A549 (cell line): ENCODE measurements at regions not wholly inside any gene's neighbourhood (a gene's known extent, or its start where the extent isn't known, plus 50 kb on each side); places are given as distances from the start of the nearest gene placed in this dataset.

Experiments
- ATAC-seq, 2 experiments: fragments of 200-7000 bp in 1 of 2; fragments of >200 bp in 1 of 2; cut with Nextera tagmentation in 1 of 2; cut with Tn5 transposase in 1 of 2; 3 replicates each; pipeline versions ENCODE4 v1.8.0 to v1.9.1; 2018 to 2020; ENCODE audit warnings: mild to moderate bottlenecking in 1 of 2, moderate library complexity in 1 of 2
- CTCF ChIA-PET: fragments of 300-600 bp; sonication (Branson Sonifier 250); formaldehyde crosslinking; extraction: SDS; loops from one replicate; lab custom pipeline; 2021; ENCODE audit warnings: antibody characterized with exemption, inconsistent platforms; lab: Yijun Ruan, JAX
- POLR2A ChIA-PET: fragments of 350-600 bp; formaldehyde crosslinking; extraction: SDS; loops from one replicate; lab custom pipeline; 2021; ENCODE audit warnings: antibody characterized with exemption, inconsistent platforms; lab: Yijun Ruan, JAX
- DNase-seq, 2 experiments: peaks; one replicate each; pipeline versions ENCODE4 v3.0.0 to v3.0.0-alpha.2; 2011 to 2016; ENCODE audit warnings: low read depth in 1 of 2, low spot score in 1 of 2
- FAIRE-seq: peaks from 2 replicates; lab custom pipeline; 2011; peaks lifted over from hg19 to GRCh38; lab: Jason Lieb, UNC
- H3K27ac ChIP-seq, 2 experiments: fragments of >200 bp; sonication (Bioruptor Twin); formaldehyde crosslinking; 3 replicates each; pipeline ENCODE4 v1.5.1; 2016 to 2017
- H3K4me1 ChIP-seq: fragments of >200 bp; sonication (Bioruptor Twin); formaldehyde crosslinking; 3 replicates; pipeline ENCODE4 v1.6.1; 2016
- H3K4me2 ChIP-seq: fragments of >200 bp; sonication (Bioruptor Twin); formaldehyde crosslinking; 3 replicates; pipeline ENCODE4 v1.6.1; 2016
- H3K4me3 ChIP-seq: fragments of >200 bp; sonication (Bioruptor Twin); formaldehyde crosslinking; 3 replicates; pipeline ENCODE4 v1.5.1; 2016
- H3K9me3 ChIP-seq: fragments of >200 bp; sonication (Bioruptor Twin); formaldehyde crosslinking; 3 replicates; pipeline ENCODE4 v1.6.1; 2016
- ATOH8 ChIP-seq: fragments of 250-450 bp; sonication (Bioruptor Pico); IDR thresholded peaks from 2 replicates; pipeline ENCODE4 v1.5.0; 2020; ENCODE audit warnings: low read depth, mild to moderate bottlenecking, moderate library complexity
- CBX8 ChIP-seq: fragments of 200-600 bp; sonication (generic); IDR thresholded peaks from 2 replicates; pipeline ENCODE4 v1.6.1; 2016
- CEBPB ChIP-seq, 2 experiments: fragments of >200 bp in 1 of 2; sonication (Bioruptor Twin) in 1 of 2; formaldehyde crosslinking in 1 of 2; IDR thresholded peaks; 2 replicates each; pipeline ENCODE4 v1.6.1; 2012 to 2016
- E2F6 ChIP-seq: IDR thresholded peaks from 2 replicates; pipeline ENCODE4 v1.6.1; 2012; ENCODE audit warnings: low read depth, borderline replicate concordance
- EHF ChIP-seq: fragments of 250-450 bp; sonication (Bioruptor Pico); IDR thresholded peaks from 2 replicates; pipeline ENCODE4 v1.5.0; 2020; ENCODE audit warnings: mild to moderate bottlenecking
- EHMT2 ChIP-seq: fragments of 200-600 bp; sonication (generic); IDR thresholded peaks from 2 replicates; pipeline ENCODE4 v1.6.1; 2016; ENCODE audit warnings: antibody characterized with exemption, low read depth, mild to moderate bottlenecking, moderate library complexity
- FOSL2 ChIP-seq, 2 experiments: fragments of 450-650 bp in 1 of 2; fragments of >200 bp in 1 of 2; sonication (Bioruptor Twin) in 1 of 2; formaldehyde crosslinking; IDR thresholded peaks; 2 replicates each; pipeline versions ENCODE4 v1.5.0 to v1.6.1; 2016 to 2020; ENCODE audit warnings: mild to moderate bottlenecking in 1 of 2, moderate library complexity in 1 of 2
- HEYL ChIP-seq: fragments of 250-450 bp; sonication (Bioruptor Pico); IDR thresholded peaks from 2 replicates; pipeline ENCODE4 v1.8.0; 2021; ENCODE audit warnings: mild to moderate bottlenecking, moderate library complexity
- HOXB5 ChIP-seq: fragments of 250-450 bp; sonication (Bioruptor Pico); IDR thresholded peaks from 2 replicates; pipeline ENCODE4 v1.5.0; 2020; ENCODE audit warnings: mild to moderate bottlenecking, moderate library complexity
- JUN ChIP-seq, 2 experiments: fragments of >200 bp; sonication (Bioruptor Twin); formaldehyde crosslinking; IDR thresholded peaks; 2 replicates in 1 of 2; 3 replicates in 1 of 2; pipeline ENCODE4 v1.6.1; 2016 to 2017
- JUNB ChIP-seq: fragments of >200 bp; sonication (Bioruptor Twin); formaldehyde crosslinking; IDR thresholded peaks from 2 replicates; pipeline ENCODE4 v1.6.1; 2016
- MAFK ChIP-seq: fragments of 450-650 bp; IDR thresholded peaks from 2 replicates; pipeline ENCODE4 v1.6.1; 2014; ENCODE audit not compliant: partially characterized antibody
- MAZ ChIP-seq: fragments of 150-350 bp; IDR thresholded peaks from 2 replicates; pipeline ENCODE4 v1.6.1; 2014; ENCODE audit warnings: antibody characterized with exemption, low read depth, low read length, borderline replicate concordance
- MYC ChIP-seq: IDR thresholded peaks from 2 replicates; pipeline ENCODE4 v1.6.1; 2012; ENCODE audit warnings: mild to moderate bottlenecking, inconsistent platforms, low read length, improper control_type of control experiment, borderline replicate concordance
- NFE2L2 ChIP-seq: fragments of 150-350 bp; conservative IDR thresholded peaks from 2 replicates; pipeline ENCODE4 v1.6.1; 2014; ENCODE audit warnings: low read length
- NPAS2 ChIP-seq: fragments of 250-450 bp; sonication (Bioruptor Pico); IDR thresholded peaks from 2 replicates; pipeline ENCODE4 v1.8.0; 2022; ENCODE audit warnings: mild to moderate bottlenecking, moderate library complexity, borderline replicate concordance
- NR3C1 ChIP-seq: fragments of >200 bp; sonication (Bioruptor Twin); formaldehyde crosslinking; IDR thresholded peaks from 3 replicates; pipeline ENCODE4 v1.6.1; 2017
- PBX3 ChIP-seq: IDR thresholded peaks from 2 replicates; pipeline ENCODE4 v1.6.1; 2012
- RAD21 ChIP-seq, 2 experiments: fragments of >200 bp in 1 of 2; sonication (Bioruptor Twin) in 1 of 2; formaldehyde crosslinking in 1 of 2; IDR thresholded peaks in 1 of 2; conservative IDR thresholded peaks in 1 of 2; 2 replicates in 1 of 2; 3 replicates in 1 of 2; pipeline ENCODE4 v1.6.1; 2012 to 2018; ENCODE audit warnings: inconsistent platforms in 1 of 2
- RFX5 ChIP-seq: fragments of 450-650 bp; IDR thresholded peaks from 2 replicates; pipeline ENCODE4 v1.7.1; 2014; ENCODE audit warnings: antibody characterized with exemption, mild to moderate bottlenecking, moderate library complexity
- SMC3 ChIP-seq: fragments of >200 bp; sonication (Bioruptor Twin); formaldehyde crosslinking; IDR thresholded peaks from 3 replicates; pipeline ENCODE4 v1.6.1; 2018; ENCODE audit warnings: inconsistent platforms
- SREBF2 ChIP-seq: fragments of 450-650 bp; IDR thresholded peaks from 2 replicates; pipeline ENCODE4 v1.6.1; 2014; ENCODE audit warnings: mild to moderate bottlenecking, moderate library complexity
- ZC3H11A ChIP-seq: fragments of 450-650 bp; IDR thresholded peaks from 2 replicates; pipeline ENCODE4 v1.6.1; 2014; ENCODE audit warnings: antibody characterized with exemption, mild to moderate bottlenecking
- WGBS: methylation state at CpG from one replicate; pipeline ENCODE4 v1.1.6; 2017; ENCODE audit errors: missing lambda C conversion rate; 5-methylcytosine and 5-hydroxymethylcytosine counted together
- TF ChIP-seq, protein P1 (sequence below): fragments of 250-450 bp; sonication (Bioruptor Pico); IDR thresholded peaks from 2 replicates; pipeline ENCODE4 v1.5.0; 2021; ENCODE audit warnings: mild to moderate bottlenecking, moderate library complexity, borderline replicate concordance

DNA sequence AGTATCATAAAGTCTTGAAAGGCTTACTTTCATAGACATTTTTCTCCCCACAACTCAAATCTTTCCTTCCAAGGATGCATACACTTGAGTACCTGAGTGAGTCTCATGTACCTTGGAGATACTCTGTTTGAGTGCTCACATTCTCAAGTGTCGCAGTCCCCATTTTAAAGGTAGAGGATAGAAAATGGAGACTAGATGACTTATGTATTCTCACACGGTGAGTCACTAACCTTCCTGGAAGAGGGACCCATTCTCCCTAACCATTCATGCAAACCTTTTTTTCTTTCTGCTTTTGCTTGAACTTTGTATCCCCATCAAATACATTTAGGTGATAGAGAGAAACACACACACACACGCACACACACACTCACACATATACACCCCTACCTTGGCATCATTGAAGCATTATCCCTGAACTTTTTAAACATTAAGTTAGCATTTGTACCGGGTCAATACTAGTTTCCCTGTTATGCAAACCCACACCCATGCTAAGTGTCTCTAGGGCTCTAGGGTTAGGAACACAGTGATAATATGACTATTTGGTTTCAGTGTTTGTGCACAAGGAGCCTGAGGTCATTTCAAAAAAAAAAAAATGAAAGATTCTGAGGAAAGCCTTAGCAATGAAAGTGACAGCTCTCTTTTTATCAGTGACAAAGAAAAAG lies 236.2 kb downstream of the IKZF2 start:
- ATAC-seq (no peak), FAIRE-seq (no peak), DNase-seq (no peak)
- no peak overlapping the region for H3K4me2 ChIP-seq
- H3K4me3 ChIP-seq = no peak overlapping the region
- ChIA-PET POLR2A (no interaction called here), CTCF (no interaction called here)
- WGBS = 56% methylated on average over 4 of the region's 4 CpGs
- TF ChIP-seq JUN (IDR thresholded peaks at IDR 0.05) (no peak), CEBPB (IDR thresholded peaks at IDR 0.05) (no peak), SMC3 (no peak), NFE2L2 (no peak), PBX3 (no peak), MAFK (no peak), ATOH8 (no peak), NPAS2 (CRISPR knock-in tag) (no peak), ZC3H11A (no peak), FOSL2 (IDR thresholded peaks at IDR 0.05) (no peak), FOSL2 (CRISPR knock-in tag; IDR thresholded peaks at IDR 0.05) (no peak), HEYL (CRISPR knock-in tag) (no peak)
- TF ChIP-seq, protein P1, sequence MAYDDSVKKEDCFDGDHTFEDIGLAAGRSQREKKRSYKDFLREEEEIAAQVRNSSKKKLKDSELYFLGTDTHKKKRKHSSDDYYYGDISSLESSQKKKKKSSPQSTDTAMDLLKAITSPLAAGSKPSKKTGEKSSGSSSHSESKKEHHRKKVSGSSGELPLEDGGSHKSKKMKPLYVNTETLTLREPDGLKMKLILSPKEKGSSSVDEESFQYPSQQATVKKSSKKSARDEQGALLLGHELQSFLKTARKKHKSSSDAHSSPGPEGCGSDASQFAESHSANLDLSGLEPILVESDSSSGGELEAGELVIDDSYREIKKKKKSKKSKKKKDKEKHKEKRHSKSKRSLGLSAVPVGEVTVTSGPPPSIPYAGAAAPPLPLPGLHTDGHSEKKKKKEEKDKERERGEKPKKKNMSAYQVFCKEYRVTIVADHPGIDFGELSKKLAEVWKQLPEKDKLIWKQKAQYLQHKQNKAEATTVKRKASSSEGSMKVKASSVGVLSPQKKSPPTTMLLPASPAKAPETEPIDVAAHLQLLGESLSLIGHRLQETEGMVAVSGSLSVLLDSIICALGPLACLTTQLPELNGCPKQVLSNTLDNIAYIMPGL = no peak
- TF ChIP-seq, all 56 proteins: peak for 0
- Histone ChIP-seq H3K4me1 (peaks cover 33% of the 10 kb centered on the region), H3K27ac (no peak overlapping the region), H3K9me3 (no peaks in the 10 kb centered on the region)

GRCh38 chr2:212914392-212914791 lies 237.0 kb downstream of the IKZF2 start:
- 87% methylated on average over 3 of the region's 3 CpGs for WGBS
- DNase-seq (no peak), FAIRE-seq (no peak), ATAC-seq (no peak)
- Histone ChIP-seq H3K9me3 (no peaks in the 10 kb centered on the region), H3K4me1 (peaks cover 33% of the 10 kb centered on the region), H3K4me3 (no peak overlapping the region), H3K27ac (no peak overlapping the region), H3K4me2 (no peak overlapping the region)
- TF ChIP-seq EHF (no peak), JUN (IDR thresholded peaks at IDR 0.05) (no peak), EHMT2 (no peak), SMC3 (no peak), CBX8 (no peak), SREBF2 (no peak), MAZ (no peak), RFX5 (no peak), HOXB5 (no peak), E2F6 (no peak), MYC (no peak), MAFK (no peak), NR3C1 (no peak), RAD21 (conservative IDR thresholded peaks at IDR 0.05 in 1 of 2, IDR thresholded peaks at IDR 0.05 in 1 of 2) (no peak), JUNB (no peak), ZC3H11A (no peak)
- ChIA-PET POLR2A (no interaction called here), CTCF (no interaction called here)
